Tibial artery (tissue), 4 donors: ENCODE measurements at regions not wholly inside any gene's neighbourhood (a gene's known extent, or its start where the extent isn't known, plus 50 kb on each side); places are given as distances from the start of the nearest gene placed in this dataset.
"Not testable (repeated sequence)": the region's sequence is repeated elsewhere in the genome, so short reads cannot be mapped to it uniquely, and the experiment has no call there.

Experiments used
- DNase-seq, 2 donors: peaks; one replicate each; pipeline ENCODE4 v3.0.0-alpha.2; 2019
- H3K27ac ChIP-seq, 2 donors: fragments of 200-600 bp; sonication (generic) in 1 of 2; 1 replicate in 1 of 2; 2 replicates in 1 of 2; pipeline ENCODE4 v1.5.1; 2018 to 2019; ENCODE audit warnings: mild to moderate bottlenecking in 1 of 2
- H3K27me3 ChIP-seq, 2 donors: fragments of 200-600 bp; sonication (generic) in 1 of 2; one replicate each; pipeline versions ENCODE4 v1.5.1 to v1.6.0; 2016 to 2019
- H3K36me3 ChIP-seq, 3 donors: fragments of 200-600 bp; sonication (generic) in 2 of 3; one replicate each; pipeline ENCODE4 v1.5.1; 2016 to 2019; ENCODE audit warnings: mild to moderate bottlenecking in 2 of 3
- H3K4me1 ChIP-seq, 4 donors: fragments of 200-600 bp; sonication (generic) in 2 of 4; 1 replicate in 3 of 4; 2 replicates in 1 of 4; pipeline ENCODE4 v1.5.1; 2016 to 2019
- H3K4me3 ChIP-seq, 2 donors: fragments of 200-600 bp; sonication (generic) in 1 of 2; 1 replicate in 1 of 2; 2 replicates in 1 of 2; pipeline ENCODE4 v1.5.1; 2018 to 2019; ENCODE audit warnings: mild to moderate bottlenecking in 2 of 2
- H3K9me3 ChIP-seq, 3 donors: fragments of 200-600 bp; sonication (generic) in 1 of 3; one replicate each; pipeline ENCODE4 v1.5.1; 2016 to 2019
- intact Hi-C: fragments of 100-400 bp; cut with DNase I; formaldehyde crosslinking; loops from one replicate; pipeline ENCODE4 v1.15.0; 2023; ENCODE audit warnings: low total_unique reads
- TF ChIP-seq, protein P1 (sequence below), 2 experiments: fragments of 200-600 bp in 1 of 2; fragments of 450-650 bp in 1 of 2; IDR thresholded peaks; one replicate each; pipeline ENCODE4 v1.5.1; 2017 to 2019; ENCODE audit warnings: antibody characterized with exemption in 2 of 2, mild to moderate bottlenecking in 1 of 2, moderate library complexity in 1 of 2

DNA sequence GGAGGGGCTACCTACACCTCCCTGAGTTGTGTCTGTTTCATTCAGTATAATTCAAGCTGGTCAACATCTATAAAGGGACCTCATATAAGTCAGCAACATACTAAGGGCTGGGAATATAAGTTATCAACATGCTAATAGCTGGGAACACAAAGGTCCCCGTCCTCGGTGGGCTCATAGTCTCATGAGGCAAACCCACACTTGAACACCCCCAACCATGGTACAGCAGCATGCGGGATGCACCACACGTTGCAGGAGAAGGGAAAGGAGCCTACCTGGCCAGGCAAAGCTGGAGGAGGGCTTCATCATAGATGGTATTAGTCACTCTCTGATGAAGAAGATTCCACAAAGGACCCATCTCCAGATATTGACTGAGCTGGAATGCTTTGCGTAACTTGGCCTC, 561.8 kb upstream of the B3GAT1 start:
- Histone ChIP-seq H3K27me3 (no peaks in the 10 kb centered on the region), H3K4me1 (no peaks in the 10 kb centered on the region), H3K27ac (no peak overlapping the region), H3K4me3 (no peak overlapping the region), H3K9me3 (no peaks in the 10 kb centered on the region), H3K36me3 (no peaks in the 10 kb centered on the region)
- TF ChIP-seq, protein P1, sequence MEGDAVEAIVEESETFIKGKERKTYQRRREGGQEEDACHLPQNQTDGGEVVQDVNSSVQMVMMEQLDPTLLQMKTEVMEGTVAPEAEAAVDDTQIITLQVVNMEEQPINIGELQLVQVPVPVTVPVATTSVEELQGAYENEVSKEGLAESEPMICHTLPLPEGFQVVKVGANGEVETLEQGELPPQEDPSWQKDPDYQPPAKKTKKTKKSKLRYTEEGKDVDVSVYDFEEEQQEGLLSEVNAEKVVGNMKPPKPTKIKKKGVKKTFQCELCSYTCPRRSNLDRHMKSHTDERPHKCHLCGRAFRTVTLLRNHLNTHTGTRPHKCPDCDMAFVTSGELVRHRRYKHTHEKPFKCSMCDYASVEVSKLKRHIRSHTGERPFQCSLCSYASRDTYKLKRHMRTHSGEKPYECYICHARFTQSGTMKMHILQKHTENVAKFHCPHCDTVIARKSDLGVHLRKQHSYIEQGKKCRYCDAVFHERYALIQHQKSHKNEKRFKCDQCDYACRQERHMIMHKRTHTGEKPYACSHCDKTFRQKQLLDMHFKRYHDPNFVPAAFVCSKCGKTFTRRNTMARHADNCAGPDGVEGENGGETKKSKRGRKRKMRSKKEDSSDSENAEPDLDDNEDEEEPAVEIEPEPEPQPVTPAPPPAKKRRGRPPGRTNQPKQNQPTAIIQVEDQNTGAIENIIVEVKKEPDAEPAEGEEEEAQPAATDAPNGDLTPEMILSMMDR (IDR thresholded peaks at IDR 0.05): no peak
- no peak for DNase-seq
- intact Hi-C loops: no loop called here

DNA sequence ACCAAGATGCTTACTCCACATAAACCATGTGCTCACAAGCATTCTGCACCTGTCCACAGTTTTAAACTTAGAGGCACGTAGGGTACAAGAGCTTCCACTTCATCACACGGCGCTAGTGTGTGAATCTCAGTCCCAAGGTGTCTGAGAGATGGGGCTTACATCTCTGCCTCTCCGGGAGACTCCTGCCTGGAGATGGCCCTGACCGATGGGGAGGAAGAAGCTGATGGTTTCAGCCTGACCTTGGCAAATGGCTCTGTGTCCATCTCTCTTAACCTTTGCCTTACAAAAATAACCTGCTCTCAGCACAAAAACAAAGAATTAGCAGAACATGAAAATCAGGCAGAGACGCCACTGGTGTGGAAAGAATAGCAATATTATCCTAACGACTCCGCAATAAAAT, 559.3 kb upstream of the B3GAT1 start:
- intact Hi-C loops: no loop called here
- Histone ChIP-seq H3K9me3 (no peaks in the 10 kb centered on the region), H3K4me3 (no peak overlapping the region), H3K27ac (no peak overlapping the region), H3K4me1 (no peaks in the 10 kb centered on the region), H3K36me3 (no peaks in the 10 kb centered on the region), H3K27me3 (no peaks in the 10 kb centered on the region)
- TF ChIP-seq, protein P1 (IDR thresholded peaks at IDR 0.05): no peak
- no peak for DNase-seq

DNA sequence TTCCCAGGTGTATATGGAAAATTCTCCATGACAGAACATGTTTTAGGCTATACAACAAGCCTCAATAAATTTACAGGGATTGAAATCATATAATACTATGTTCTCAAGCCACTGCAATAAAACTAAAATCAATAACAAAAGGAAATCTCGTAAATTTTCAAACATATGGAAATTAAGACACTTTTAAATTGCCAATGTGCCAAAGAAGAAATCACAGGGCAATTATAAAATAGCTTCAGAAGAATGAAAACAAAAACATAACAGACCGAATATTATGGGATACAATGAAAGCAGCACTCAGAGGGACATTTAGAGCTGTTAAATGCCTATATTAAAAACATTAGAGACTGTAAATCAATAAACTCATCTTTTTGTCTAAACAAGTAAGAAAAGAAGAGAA, 555.7 kb upstream of the B3GAT1 start:
- no peak for DNase-seq
- intact Hi-C loops: no loop called here
- Histone ChIP-seq H3K27ac (no peak overlapping the region), H3K4me1 (no peaks in the 10 kb centered on the region), H3K36me3 (no peaks in the 10 kb centered on the region), H3K27me3 (no peaks in the 10 kb centered on the region), H3K9me3 (no peaks in the 10 kb centered on the region), H3K4me3 (no peak overlapping the region)
- TF ChIP-seq, protein P1 (IDR thresholded peaks at IDR 0.05): no peak

DNA sequence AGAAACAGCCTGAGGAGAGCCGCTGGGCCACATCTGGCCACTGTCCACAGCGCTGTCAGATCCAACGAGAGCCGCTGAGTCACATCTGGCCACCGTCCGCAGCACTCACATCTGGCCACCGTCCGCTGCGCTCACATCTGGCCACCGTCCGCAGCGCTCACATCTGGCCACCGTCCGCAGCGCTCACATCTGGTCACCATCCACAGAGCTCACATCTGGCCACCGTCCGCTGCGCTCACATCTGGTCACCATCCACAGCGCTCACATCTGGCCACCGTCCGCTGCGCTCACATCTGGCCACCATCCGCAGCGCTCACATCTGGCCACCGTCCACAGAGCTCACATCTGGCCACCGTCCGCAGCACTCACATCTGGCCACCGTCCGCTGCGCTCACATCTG, 549.3 kb upstream of the B3GAT1 start:
- H3K27ac ChIP-seq, H3K27me3 ChIP-seq, H3K36me3 ChIP-seq, H3K4me1 ChIP-seq, H3K4me3 ChIP-seq, intact Hi-C loops, H3K9me3 ChIP-seq, DNase-seq: not testable (repeated sequence)

DNA sequence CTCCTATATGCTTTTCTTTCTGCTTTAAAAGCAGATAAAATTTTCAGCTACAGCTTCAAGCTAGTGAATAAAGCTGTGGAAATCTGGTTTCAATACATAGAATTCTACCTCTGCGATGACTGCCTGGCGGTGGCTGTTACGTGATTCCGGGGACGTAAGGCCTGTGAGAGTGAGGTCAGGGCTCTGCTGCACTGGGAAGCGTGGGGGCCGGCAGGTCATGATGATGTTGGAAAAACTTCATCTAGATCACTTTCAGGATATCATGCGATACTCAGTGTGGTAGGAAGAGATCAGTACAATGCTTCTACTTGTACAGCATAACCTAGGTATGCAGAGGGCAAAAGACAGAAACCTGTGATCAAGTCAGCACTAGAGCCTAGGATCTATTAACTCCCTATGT, 546.8 kb upstream of the B3GAT1 start:
- Histone ChIP-seq H3K4me1 (no peaks in the 10 kb centered on the region), H3K36me3 (no peaks in the 10 kb centered on the region), H3K27me3 (no peaks in the 10 kb centered on the region), H3K27ac (no peak overlapping the region), H3K4me3 (no peak overlapping the region), H3K9me3 (no peaks in the 10 kb centered on the region)
- TF ChIP-seq, protein P1 (IDR thresholded peaks at IDR 0.05): no peak
- DNase-seq: no peak
- intact Hi-C loops: no loop called here

DNA sequence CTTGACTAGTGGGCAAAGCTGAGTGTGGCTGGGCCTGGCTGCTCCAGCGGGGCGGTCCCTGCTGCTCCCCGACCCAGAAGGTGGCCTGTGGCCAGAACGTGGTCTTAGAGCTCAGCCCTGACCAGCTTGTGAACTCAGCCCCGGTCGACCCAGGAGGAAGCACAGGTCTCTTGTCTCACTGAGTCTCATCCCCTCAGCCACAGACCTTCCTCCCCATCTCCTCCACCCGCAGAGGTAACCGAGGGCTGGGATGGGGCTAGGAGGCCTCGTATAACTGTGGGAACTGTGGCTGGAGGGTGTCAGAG, 546.2 kb upstream of the B3GAT1 start:
- H3K4me1 ChIP-seq: no peaks in the 10 kb centered on the region
- H3K4me3 ChIP-seq: no peak overlapping the region
- no peaks in the 10 kb centered on the region for H3K27me3 ChIP-seq
- no peak overlapping the region for H3K27ac ChIP-seq
- DNase-seq: no peak
- H3K36me3 ChIP-seq: no peaks in the 10 kb centered on the region
- TF ChIP-seq, protein P1 (IDR thresholded peaks at IDR 0.05): no peak
- H3K9me3 ChIP-seq: no peaks in the 10 kb centered on the region
- intact Hi-C loops: no loop called here
